B cell (primary cell): ENCODE measurements at regions not wholly inside any gene's neighbourhood (a gene's known extent, or its start where the extent isn't known, plus 50 kb on each side); places are given as distances from the start of the nearest gene placed in this dataset.

Source experiments
- ATAC-seq: fragments of 200-7000 bp; cut with Tn5 transposase; one replicate; pipeline ENCODE4 v1.10.0; 2021; ENCODE audit warnings: low read depth, mild to moderate bottlenecking, moderate number of reproducible peaks, moderate library complexity
- CTCF ChIA-PET: fragments of 350-600 bp; sonication (Branson Sonifier 250); formaldehyde crosslinking; loops from one replicate; lab custom pipeline; 2021; ENCODE audit warnings: antibody characterized with exemption, inconsistent platforms; lab: Charles Lee
- POLR2A ChIA-PET: fragments of 350-600 bp; sonication (Branson Sonifier 250); formaldehyde crosslinking; loops from one replicate; lab custom pipeline; 2021; ENCODE audit warnings: antibody characterized with exemption; lab: Charles Lee
- DNase-seq: peaks from one replicate; pipeline ENCODE4 v3.0.0; 2013
- H2AFZ ChIP-seq: 2 replicates; pipeline ENCODE4 v1.6.1; 2012; ENCODE audit warnings: mild to moderate bottlenecking, low read depth, low read length; ENCODE audit not compliant: insufficient read depth, poor library complexity, severe bottlenecking
- H3K27ac ChIP-seq, 2 donors: 1 replicate in 1 of 2; 2 replicates in 1 of 2; pipeline ENCODE4 v1.5.1; 2012 to 2013; ENCODE audit warnings: low read length in 2 of 2, mild to moderate bottlenecking in 2 of 2, moderate library complexity in 1 of 2
- H3K27me3 ChIP-seq, 4 experiments: fragments of 200-600 bp in 1 of 4; sonication (generic) in 1 of 4; replicated peaks in 1 of 4; 1 replicate in 2 of 4; 2 replicates in 2 of 4; pipeline versions ENCODE4 v1.6.1 to v1.7.0; 2013 to 2016; ENCODE audit warnings: low read length in 3 of 4, mild to moderate bottlenecking in 2 of 4, mixed read lengths in 1 of 4, moderate library complexity in 1 of 4; ENCODE audit not compliant: insufficient read depth in 4 of 4, control insufficient read depth in 3 of 4; ENCODE audit errors: control extremely low read depth in 1 of 4
- H3K36me3 ChIP-seq, 2 experiments: replicated peaks in 1 of 2; 1 replicate in 1 of 2; 2 replicates in 1 of 2; pipeline versions ENCODE4 v1.6.1 to v1.7.1; 2013; ENCODE audit warnings: low read length in 1 of 2; ENCODE audit not compliant: insufficient read depth in 2 of 2, control insufficient read depth in 1 of 2; ENCODE audit errors: control extremely low read depth in 1 of 2, extremely low read depth in 1 of 2
- H3K4me1 ChIP-seq, 2 donors: fragments of 200-600 bp in 1 of 2; sonication (generic) in 1 of 2; 1 replicate in 1 of 2; 2 replicates in 1 of 2; pipeline versions ENCODE4 v1.5.1 to v1.6.1; 2013 to 2017; ENCODE audit warnings: low read length in 2 of 2; ENCODE audit not compliant: control insufficient read depth in 2 of 2, insufficient read depth in 2 of 2
- H3K4me2 ChIP-seq: replicated peaks from 2 replicates; pipeline ENCODE3; 2012; ENCODE audit warnings: mild to moderate bottlenecking, low read depth, low read length; ENCODE audit not compliant: poor library complexity, severe bottlenecking
- H3K4me3 ChIP-seq, 5 experiments: fragments of 200-600 bp in 1 of 5; sonication (generic) in 1 of 5; 1 replicate in 3 of 5; 2 replicates in 2 of 5; pipeline versions ENCODE4 v1.5.1 to v1.7.0; 2011 to 2016; ENCODE audit warnings: low read length in 4 of 5, mild to moderate bottlenecking in 4 of 5, low read depth in 2 of 5, control low read depth in 1 of 5, moderate library complexity in 1 of 5; ENCODE audit not compliant: insufficient read depth in 1 of 5; ENCODE audit errors: control extremely low read depth in 1 of 5, extremely low read depth in 1 of 5
- H3K79me2 ChIP-seq: fragments of 200-600 bp; sonication (generic); one replicate; pipeline ENCODE4 v1.6.0; 2016; ENCODE audit warnings: low read length; ENCODE audit not compliant: control insufficient read depth, insufficient read depth
- H3K9ac ChIP-seq: fragments of 200-600 bp; sonication (generic); 2 replicates; pipeline ENCODE4 v1.6.1; 2017; ENCODE audit warnings: mild to moderate bottlenecking, low read length, moderate library complexity
- H3K9me3 ChIP-seq, 3 donors: one replicate each; pipeline versions ENCODE4 v1.6.1 to v1.7.1; 2013; ENCODE audit warnings: low read length in 2 of 3; ENCODE audit not compliant: control insufficient read depth in 2 of 3, insufficient read depth in 1 of 3; ENCODE audit errors: control extremely low read depth in 1 of 3
- H4K20me1 ChIP-seq: 2 replicates; pipeline ENCODE4 v1.6.0; 2012; ENCODE audit warnings: mild to moderate bottlenecking, low read length; ENCODE audit not compliant: insufficient read depth, control insufficient read depth, poor library complexity, severe bottlenecking
- H3K27ac Mint-ChIP-seq: one replicate; pipeline ENCODE4 v1.8.0; 2021; ENCODE audit warnings: mixed read lengths
- H3K27me3 Mint-ChIP-seq: one replicate; pipeline ENCODE4 v1.8.0; 2021; ENCODE audit warnings: mixed read lengths
- H3K4me1 Mint-ChIP-seq: one replicate; pipeline ENCODE4 v1.8.0; 2021; ENCODE audit warnings: mixed read lengths
- H3K4me3 Mint-ChIP-seq: one replicate; pipeline ENCODE4 v1.8.0; 2021; ENCODE audit warnings: mixed read lengths
- H3K9me3 Mint-ChIP-seq: one replicate; pipeline ENCODE4 v1.8.0; 2022; ENCODE audit warnings: mixed read lengths; ENCODE audit not compliant: insufficient read depth
- EZH2 ChIP-seq: IDR thresholded peaks from 2 replicates; pipeline ENCODE4 v1.6.1; 2012; ENCODE audit warnings: borderline replicate concordance, low read depth, mild to moderate bottlenecking, moderate library complexity, low read length; ENCODE audit not compliant: insufficient read depth, poor library complexity, severe bottlenecking
- WGBS: methylation state at CpG from one replicate; pipeline ENCODE4 v1.1.5; 2013; ENCODE audit warnings: missing lambda C conversion rate; ENCODE audit not compliant: insufficient coverage; 5-methylcytosine and 5-hydroxymethylcytosine counted together
- intact Hi-C: fragments of 100-400 bp; cut with micrococcal nuclease; formaldehyde crosslinking; loops from one replicate; pipeline ENCODE4 v1.10.0; 2022
- TF ChIP-seq, protein P1 (sequence below): fragments of 200-600 bp; IDR thresholded peaks from one replicate; pipeline ENCODE4 v1.8.0; 2022; ENCODE audit warnings: antibody characterized with exemption, mild to moderate bottlenecking

GRCh38 chr5:18507114-18507513, 872.9 kb downstream of the TAF11L14 start:
- Mint-ChIP-seq H3K27ac (no peak overlapping the region), H3K27me3 (no peaks in the 10 kb centered on the region), H3K4me1 (no peaks in the 10 kb centered on the region), H3K4me3 (no peak overlapping the region), H3K9me3 (no peaks in the 10 kb centered on the region)
- no peaks in the 10 kb centered on the region for H4K20me1 ChIP-seq
- ATAC-seq = no peak
- TF ChIP-seq, protein P1, sequence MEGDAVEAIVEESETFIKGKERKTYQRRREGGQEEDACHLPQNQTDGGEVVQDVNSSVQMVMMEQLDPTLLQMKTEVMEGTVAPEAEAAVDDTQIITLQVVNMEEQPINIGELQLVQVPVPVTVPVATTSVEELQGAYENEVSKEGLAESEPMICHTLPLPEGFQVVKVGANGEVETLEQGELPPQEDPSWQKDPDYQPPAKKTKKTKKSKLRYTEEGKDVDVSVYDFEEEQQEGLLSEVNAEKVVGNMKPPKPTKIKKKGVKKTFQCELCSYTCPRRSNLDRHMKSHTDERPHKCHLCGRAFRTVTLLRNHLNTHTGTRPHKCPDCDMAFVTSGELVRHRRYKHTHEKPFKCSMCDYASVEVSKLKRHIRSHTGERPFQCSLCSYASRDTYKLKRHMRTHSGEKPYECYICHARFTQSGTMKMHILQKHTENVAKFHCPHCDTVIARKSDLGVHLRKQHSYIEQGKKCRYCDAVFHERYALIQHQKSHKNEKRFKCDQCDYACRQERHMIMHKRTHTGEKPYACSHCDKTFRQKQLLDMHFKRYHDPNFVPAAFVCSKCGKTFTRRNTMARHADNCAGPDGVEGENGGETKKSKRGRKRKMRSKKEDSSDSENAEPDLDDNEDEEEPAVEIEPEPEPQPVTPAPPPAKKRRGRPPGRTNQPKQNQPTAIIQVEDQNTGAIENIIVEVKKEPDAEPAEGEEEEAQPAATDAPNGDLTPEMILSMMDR = no peak
- TF ChIP-seq EZH2 = no peak
- no peak overlapping the region for H2AFZ ChIP-seq
- H3K4me3 ChIP-seq = no peak overlapping the region
- no peak overlapping the region for H3K27ac ChIP-seq
- no peaks in the 10 kb centered on the region for H3K9me3 ChIP-seq
- CTCF ChIA-PET = no interaction called here
- H3K9ac ChIP-seq = no peak overlapping the region
- H3K79me2 ChIP-seq = no peaks in the 10 kb centered on the region
- no peak for DNase-seq
- H3K27me3 ChIP-seq = no peaks in the 10 kb centered on the region
- no peaks in the 10 kb centered on the region for H3K4me1 ChIP-seq
- no peaks in the 10 kb centered on the region for H3K36me3 ChIP-seq
- no CpG with 5 or more reads among the region's 1 CpG for WGBS
- POLR2A ChIA-PET = no interaction called here
- intact Hi-C loops = no loop called here
- no peak overlapping the region for H3K4me2 ChIP-seq

GRCh38 chr5:18517641-18518380, 883.6 kb downstream of the TAF11L14 start:
- intact Hi-C loops = no loop called here
- no peak for TF ChIP-seq EZH2
- TF ChIP-seq, protein P1 = no peak

More at GRCh38 chr5:18517641-18518380, 883.6 kb downstream of the TAF11L14 start:
- Histone ChIP-seq H4K20me1 (no peaks in the 10 kb centered on the region), H3K27me3 (no peaks in the 10 kb centered on the region), H3K4me2 (no peak overlapping the region), H3K9ac (no peak overlapping the region), H2AFZ (no peak overlapping the region), H3K4me3 (no peak overlapping the region), H3K9me3 (peaks cover 0 to 1% (median 0%) of the 10 kb centered on the region in 3 donors), H3K4me1 (no peaks in the 10 kb centered on the region), H3K27ac (no peak overlapping the region), H3K79me2 (no peaks in the 10 kb centered on the region), H3K36me3 (no peaks in the 10 kb centered on the region)
- H3K27ac Mint-ChIP-seq = no peak overlapping the region
- H3K4me3 Mint-ChIP-seq = no peak overlapping the region
- H3K9me3 Mint-ChIP-seq = peaks cover 2% of the 10 kb centered on the region
- H3K27me3 Mint-ChIP-seq = no peaks in the 10 kb centered on the region
- no CpG with 5 or more reads among the region's 6 CpGs for WGBS
- ChIA-PET CTCF (no interaction called here), POLR2A (no interaction called here)
- no peak for DNase-seq
- no peaks in the 10 kb centered on the region for H3K4me1 Mint-ChIP-seq
- no peak for ATAC-seq
